GM21447 (cell line): ENCODE measurements at regions not wholly inside any gene's neighbourhood (a gene's known extent, or its start where the extent isn't known, plus 50 kb on each side); places are given as distances from the start of the nearest gene placed in this dataset.
"Not testable (repeated sequence)": the region's sequence is repeated elsewhere in the genome, so short reads cannot be mapped to it uniquely, and the experiment has no call there.

Source experiments
- ATAC-seq: cut with Tn5 transposase; IDR thresholded peaks from one replicate; pipeline ENCODE4 v1.9.1; 2021; ENCODE audit not compliant: unreplicated experiment

- no peak for ATAC-seq
Measured at GRCh38 chr6:78631976-78632375, 235.4 kb upstream of the IRAK1BP1 start.

GRCh38 chr6:78639111-78640110, 227.9 kb upstream of the IRAK1BP1 start:
- ATAC-seq = no peak

- not testable (repeated sequence) for ATAC-seq
Measured at GRCh38 chr6:78643976-78644375, 223.4 kb upstream of the IRAK1BP1 start.

GRCh38 chr6:78646542-78647415, 220.6 kb upstream of the IRAK1BP1 start:
- not testable (repeated sequence) for ATAC-seq

GRCh38 chr6:78665819-78666218, 201.5 kb upstream of the IRAK1BP1 start:
- not testable (repeated sequence) for ATAC-seq

- no peak for ATAC-seq
Measured at GRCh38 chr6:78666764-78667163, 200.6 kb upstream of the IRAK1BP1 start.

- no peak for ATAC-seq
Measured at GRCh38 chr6:78670156-78670555, 197.2 kb upstream of the IRAK1BP1 start.

- ATAC-seq = no peak
Measured at GRCh38 chr6:78670802-78671201, 196.5 kb upstream of the IRAK1BP1 start.

- ATAC-seq = not testable (repeated sequence)
Measured at GRCh38 chr6:78676069-78677007, 191.0 kb upstream of the IRAK1BP1 start.

GRCh38 chr6:78688668-78689067, 178.7 kb upstream of the IRAK1BP1 start:
- ATAC-seq = no peak

GRCh38 chr6:78693835-78694234, 173.5 kb upstream of the IRAK1BP1 start:
- ATAC-seq = no peak

GRCh38 chr6:78694628-78695027, 172.7 kb upstream of the IRAK1BP1 start:
- not testable (repeated sequence) for ATAC-seq

GRCh38 chr6:78700991-78701390, 166.4 kb upstream of the IRAK1BP1 start:
- ATAC-seq = no peak

- no peak for ATAC-seq
Measured at GRCh38 chr6:78701407-78701806, 165.9 kb upstream of the IRAK1BP1 start.

- no peak for ATAC-seq
Measured at GRCh38 chr6:78709021-78709420, 158.3 kb upstream of the IRAK1BP1 start.

GRCh38 chr6:78713564-78713963, 153.8 kb upstream of the IRAK1BP1 start:
- no peak for ATAC-seq

GRCh38 chr6:78744144-78744543, 123.2 kb upstream of the IRAK1BP1 start:
- ATAC-seq = no peak

GRCh38 chr6:78746457-78746856, 120.9 kb upstream of the IRAK1BP1 start:
- ATAC-seq = no peak

GRCh38 chr6:78749326-78749725, 118.0 kb upstream of the IRAK1BP1 start:
- no peak for ATAC-seq

- ATAC-seq = not testable (repeated sequence)
Measured at GRCh38 chr6:78758297-78758798, 109.0 kb upstream of the IRAK1BP1 start.
